ENCODE measurements at regions not wholly inside any gene's neighbourhood (a gene's known extent, or its start where the extent isn't known, plus 50 kb on each side); places are given as distances from the start of the nearest gene placed in this dataset.

- TF ChIP-seq EZH2 (IDR thresholded peaks at IDR 0.05; ENCODE audit: low read length, missing control alignments) = no peak
- TF ChIP-seq, protein P1, sequence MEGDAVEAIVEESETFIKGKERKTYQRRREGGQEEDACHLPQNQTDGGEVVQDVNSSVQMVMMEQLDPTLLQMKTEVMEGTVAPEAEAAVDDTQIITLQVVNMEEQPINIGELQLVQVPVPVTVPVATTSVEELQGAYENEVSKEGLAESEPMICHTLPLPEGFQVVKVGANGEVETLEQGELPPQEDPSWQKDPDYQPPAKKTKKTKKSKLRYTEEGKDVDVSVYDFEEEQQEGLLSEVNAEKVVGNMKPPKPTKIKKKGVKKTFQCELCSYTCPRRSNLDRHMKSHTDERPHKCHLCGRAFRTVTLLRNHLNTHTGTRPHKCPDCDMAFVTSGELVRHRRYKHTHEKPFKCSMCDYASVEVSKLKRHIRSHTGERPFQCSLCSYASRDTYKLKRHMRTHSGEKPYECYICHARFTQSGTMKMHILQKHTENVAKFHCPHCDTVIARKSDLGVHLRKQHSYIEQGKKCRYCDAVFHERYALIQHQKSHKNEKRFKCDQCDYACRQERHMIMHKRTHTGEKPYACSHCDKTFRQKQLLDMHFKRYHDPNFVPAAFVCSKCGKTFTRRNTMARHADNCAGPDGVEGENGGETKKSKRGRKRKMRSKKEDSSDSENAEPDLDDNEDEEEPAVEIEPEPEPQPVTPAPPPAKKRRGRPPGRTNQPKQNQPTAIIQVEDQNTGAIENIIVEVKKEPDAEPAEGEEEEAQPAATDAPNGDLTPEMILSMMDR (conservative IDR thresholded peaks at IDR 0.05 in 1 of 2, IDR thresholded peaks at IDR 0.05 in 1 of 2; ENCODE audit: low read depth in 1 of 2, low read length in 2 of 2) = no peak
Measured at GRCh38 chr9:2496934-2497333, 124.7 kb upstream of the VLDLR start.

Measured in fibroblast of lung (primary cell).